ENCODE measurements at regions not wholly inside any gene's neighbourhood (a gene's known extent, or its start where the extent isn't known, plus 50 kb on each side); places are given as distances from the start of the nearest gene placed in this dataset.

DNA sequence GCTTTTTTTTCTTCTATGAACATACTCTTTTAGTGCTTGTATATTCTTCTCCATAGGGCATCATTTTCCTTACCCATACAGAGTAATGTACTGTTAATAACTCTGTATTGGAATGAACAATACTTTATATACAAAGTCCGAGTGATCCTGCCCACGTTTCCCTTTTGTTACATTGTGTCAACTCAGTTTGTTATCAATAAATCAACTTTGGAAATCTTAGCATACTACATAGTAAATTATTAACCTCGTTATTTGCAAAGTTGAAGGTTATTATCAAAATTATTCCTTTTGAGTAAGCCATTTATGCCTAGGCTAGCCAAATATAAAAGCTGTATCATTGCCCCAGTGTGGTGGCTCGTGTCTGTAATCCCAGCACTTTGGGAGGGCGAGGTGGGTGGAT is 937.4 kb upstream of the TMPRSS15 start:
- Histone ChIP-seq H3K4me1 (no peaks in the 10 kb centered on the region), H3K9me3 (no peaks in the 10 kb centered on the region), H3K4me3 (no peak overlapping the region), H3K27me3 (no peaks in the 10 kb centered on the region), H3K27ac (no peak overlapping the region), H3K36me3 (no peaks in the 10 kb centered on the region)
- DNase-seq (ENCODE audit: low spot score) = no peak
- TF ChIP-seq, protein P1, sequence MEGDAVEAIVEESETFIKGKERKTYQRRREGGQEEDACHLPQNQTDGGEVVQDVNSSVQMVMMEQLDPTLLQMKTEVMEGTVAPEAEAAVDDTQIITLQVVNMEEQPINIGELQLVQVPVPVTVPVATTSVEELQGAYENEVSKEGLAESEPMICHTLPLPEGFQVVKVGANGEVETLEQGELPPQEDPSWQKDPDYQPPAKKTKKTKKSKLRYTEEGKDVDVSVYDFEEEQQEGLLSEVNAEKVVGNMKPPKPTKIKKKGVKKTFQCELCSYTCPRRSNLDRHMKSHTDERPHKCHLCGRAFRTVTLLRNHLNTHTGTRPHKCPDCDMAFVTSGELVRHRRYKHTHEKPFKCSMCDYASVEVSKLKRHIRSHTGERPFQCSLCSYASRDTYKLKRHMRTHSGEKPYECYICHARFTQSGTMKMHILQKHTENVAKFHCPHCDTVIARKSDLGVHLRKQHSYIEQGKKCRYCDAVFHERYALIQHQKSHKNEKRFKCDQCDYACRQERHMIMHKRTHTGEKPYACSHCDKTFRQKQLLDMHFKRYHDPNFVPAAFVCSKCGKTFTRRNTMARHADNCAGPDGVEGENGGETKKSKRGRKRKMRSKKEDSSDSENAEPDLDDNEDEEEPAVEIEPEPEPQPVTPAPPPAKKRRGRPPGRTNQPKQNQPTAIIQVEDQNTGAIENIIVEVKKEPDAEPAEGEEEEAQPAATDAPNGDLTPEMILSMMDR (IDR thresholded peaks at IDR 0.05) = no peak

DNA sequence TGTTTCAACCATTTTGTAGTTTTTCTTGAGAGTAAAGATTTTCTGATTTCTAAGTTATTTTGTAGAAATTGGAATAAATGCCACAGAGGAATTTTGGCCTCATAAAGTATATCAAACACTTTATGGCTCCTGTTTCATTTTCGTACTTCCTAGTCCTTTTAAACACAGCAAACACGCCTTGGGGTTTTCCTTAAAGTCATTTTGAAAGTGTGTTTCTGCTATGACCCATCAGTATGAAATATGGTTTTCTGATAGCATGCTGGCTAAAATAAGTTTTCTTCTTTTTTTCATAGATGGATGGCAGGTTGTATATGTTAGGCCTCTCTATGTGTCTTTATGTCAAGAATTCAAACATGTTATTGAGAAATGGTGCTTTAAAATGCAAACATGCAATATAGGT is 940.1 kb upstream of the TMPRSS15 start:
- DNase-seq (ENCODE audit: low spot score) = no peak
- H3K4me3 ChIP-seq = no peak overlapping the region
- no peaks in the 10 kb centered on the region for H3K27me3 ChIP-seq
- H3K27ac ChIP-seq = no peak overlapping the region
- H3K36me3 ChIP-seq = no peaks in the 10 kb centered on the region
- no peaks in the 10 kb centered on the region for H3K4me1 ChIP-seq
- H3K9me3 ChIP-seq = no peaks in the 10 kb centered on the region
- TF ChIP-seq, protein P1 (IDR thresholded peaks at IDR 0.05) = no peak

DNA sequence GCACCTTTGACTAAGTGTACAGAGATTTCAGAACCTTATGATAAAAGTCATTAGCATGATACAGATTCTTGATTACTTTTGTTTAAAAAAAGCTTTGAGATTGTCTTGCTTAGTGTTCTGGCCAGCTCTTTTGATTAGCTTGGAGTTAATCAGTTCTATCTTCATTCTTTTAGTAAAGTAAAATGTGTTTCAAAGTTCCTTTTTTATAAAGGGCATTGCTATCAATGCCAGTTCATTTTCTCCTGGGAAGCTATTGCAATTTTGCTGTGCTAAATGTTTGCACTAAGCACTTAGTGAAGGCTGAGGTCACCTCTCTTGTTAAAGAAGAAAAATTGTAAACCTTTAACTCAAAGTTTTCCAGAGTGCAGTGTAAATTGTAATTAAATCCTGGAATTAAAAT is 946.7 kb upstream of the TMPRSS15 start:
- DNase-seq (ENCODE audit: low spot score) = no peak
- Histone ChIP-seq H3K36me3 (no peaks in the 10 kb centered on the region), H3K27me3 (no peaks in the 10 kb centered on the region), H3K9me3 (no peaks in the 10 kb centered on the region), H3K27ac (no peak overlapping the region), H3K4me1 (no peaks in the 10 kb centered on the region), H3K4me3 (no peak overlapping the region)
- TF ChIP-seq, protein P1 (IDR thresholded peaks at IDR 0.05) = no peak

DNA sequence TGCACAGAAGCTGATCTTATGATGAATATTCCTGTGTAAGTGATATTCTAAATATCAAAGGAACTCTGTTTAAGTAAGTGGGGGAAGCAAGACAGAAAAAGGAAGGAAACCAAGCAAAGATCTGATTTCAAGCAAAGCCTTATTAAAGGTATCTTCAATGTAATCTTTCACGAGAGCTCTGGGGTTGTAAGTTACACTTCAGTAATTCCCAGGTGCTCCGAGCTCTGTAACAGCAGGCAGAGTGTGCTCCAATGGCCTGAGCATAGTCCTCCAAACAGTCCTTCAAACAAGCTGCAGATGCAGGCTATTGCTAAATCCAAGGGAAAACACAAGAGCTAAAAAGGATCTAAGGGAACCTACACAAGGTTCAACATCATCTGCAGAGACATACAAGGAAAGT is 949.7 kb upstream of the TMPRSS15 start:
- no peaks in the 10 kb centered on the region for H3K27me3 ChIP-seq
- TF ChIP-seq, protein P1 (IDR thresholded peaks at IDR 0.05) = no peak
- H3K4me1 ChIP-seq = no peaks in the 10 kb centered on the region
- H3K9me3 ChIP-seq = no peaks in the 10 kb centered on the region
- no peak for DNase-seq (ENCODE audit: low spot score)
- H3K27ac ChIP-seq = no peak overlapping the region
- no peak overlapping the region for H3K4me3 ChIP-seq
- no peaks in the 10 kb centered on the region for H3K36me3 ChIP-seq

DNA sequence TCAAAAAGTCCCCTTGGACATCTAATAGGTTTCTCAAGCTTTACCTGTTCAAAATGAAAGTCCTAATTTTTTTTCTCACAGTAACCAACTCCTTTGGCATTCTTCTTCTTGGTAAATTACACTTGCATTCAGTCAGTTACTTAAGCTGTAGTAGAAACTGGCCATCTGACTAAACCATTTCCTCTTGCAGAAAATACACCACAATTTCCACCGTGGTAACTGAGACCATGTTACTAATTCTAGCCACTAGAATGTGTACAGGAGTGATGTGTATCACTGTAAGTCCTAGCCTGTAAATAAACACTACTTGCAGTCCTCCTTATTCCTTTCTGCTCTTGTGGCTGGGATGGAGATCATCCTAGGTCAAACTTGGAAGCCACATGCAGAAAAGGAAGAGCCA is 965.4 kb upstream of the TMPRSS15 start:
- Histone ChIP-seq H3K4me3 (no peak overlapping the region), H3K4me1 (no peaks in the 10 kb centered on the region), H3K27me3 (no peaks in the 10 kb centered on the region), H3K9me3 (no peaks in the 10 kb centered on the region), H3K36me3 (no peaks in the 10 kb centered on the region), H3K27ac (no peak overlapping the region)
- TF ChIP-seq, protein P1 (IDR thresholded peaks at IDR 0.05) = no peak
- DNase-seq (ENCODE audit: low spot score) = no peak

DNA sequence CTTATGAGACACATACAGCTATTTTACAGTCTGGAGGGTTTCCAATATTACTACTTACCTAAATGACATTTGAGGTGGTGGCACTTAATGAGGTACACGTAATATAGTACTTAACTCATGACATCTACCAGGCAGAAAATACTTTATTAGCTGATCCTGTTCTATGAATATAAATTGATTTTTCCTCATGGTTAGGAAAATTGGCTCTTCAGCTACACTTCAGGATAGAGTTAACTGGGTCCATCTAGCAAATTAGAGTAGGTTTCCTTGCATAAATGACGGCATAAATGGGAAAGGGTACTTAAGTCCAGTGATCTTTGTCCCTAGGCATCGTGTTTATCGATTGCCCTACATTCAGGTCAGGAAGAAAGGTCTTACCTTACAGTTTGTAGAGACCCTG is 988.8 kb upstream of the TMPRSS15 start:
- no peaks in the 10 kb centered on the region for H3K4me1 ChIP-seq
- H3K9me3 ChIP-seq = no peaks in the 10 kb centered on the region
- no peaks in the 10 kb centered on the region for H3K36me3 ChIP-seq
- TF ChIP-seq, protein P1 (IDR thresholded peaks at IDR 0.05) = no peak
- H3K4me3 ChIP-seq = no peak overlapping the region
- no peaks in the 10 kb centered on the region for H3K27me3 ChIP-seq
- no peak overlapping the region for H3K27ac ChIP-seq
- DNase-seq (ENCODE audit: low spot score) = no peak

All from right atrium auricular region (tissue), 2 donors.